Right ventricle myocardium inferior (tissue), 1 donor: ENCODE measurements at regions not wholly inside any gene's neighbourhood (a gene's known extent, or its start where the extent isn't known, plus 50 kb on each side); places are given as distances from the start of the nearest gene placed in this dataset.

Experiments
- ATAC-seq: fragments of 200-7000 bp; cut with Tn5 transposase; one replicate; pipeline ENCODE4 v1.9.1; 2020; ENCODE audit warnings: mild to moderate bottlenecking, moderate library complexity
- DNase-seq: peaks from one replicate; pipeline ENCODE4 v3.0.0; 2021; ENCODE audit errors: missing footprints
- intact Hi-C: fragments of 100-400 bp; cut with DNase I; formaldehyde crosslinking; loops from one replicate; pipeline ENCODE4 v1.11.0; 2022
- donor health status: DM: no; HTN: yes; CAD: no; lungs with severe emphysema.

- intact Hi-C loops = no loop called here
- DNase-seq (no peak), ATAC-seq (no peak)
These were observed 362.3 kb upstream of the KIRREL3 start for GRCh38 chr11:127362754-127363308.

DNA sequence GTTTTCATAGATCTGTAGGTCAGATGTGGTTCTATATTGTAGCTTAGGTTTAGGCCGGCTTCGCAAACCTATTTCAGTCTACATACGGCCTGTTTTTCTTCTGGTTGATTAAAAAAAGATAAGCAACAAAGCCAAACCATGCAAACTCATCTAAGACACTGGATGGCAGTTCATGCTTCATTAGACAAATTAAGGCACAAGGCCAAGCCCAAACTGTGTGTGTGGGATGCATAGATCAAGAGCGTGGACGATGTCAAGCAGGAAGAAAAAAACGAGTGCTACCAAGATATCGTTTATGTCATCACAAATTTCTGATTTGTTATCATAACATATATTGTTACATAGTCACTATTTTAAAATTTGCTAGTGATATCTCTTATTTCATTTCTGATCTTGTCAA lies 357.6 kb upstream of the KIRREL3 start:
- ATAC-seq = no peak
- no peak for DNase-seq
- intact Hi-C loops = no loop called here

- no peak for DNase-seq
- ATAC-seq = no peak
- intact Hi-C loops = no loop called here
These were observed 349.9 kb upstream of the KIRREL3 start for GRCh38 chr11:127350476-127350875.

DNA sequence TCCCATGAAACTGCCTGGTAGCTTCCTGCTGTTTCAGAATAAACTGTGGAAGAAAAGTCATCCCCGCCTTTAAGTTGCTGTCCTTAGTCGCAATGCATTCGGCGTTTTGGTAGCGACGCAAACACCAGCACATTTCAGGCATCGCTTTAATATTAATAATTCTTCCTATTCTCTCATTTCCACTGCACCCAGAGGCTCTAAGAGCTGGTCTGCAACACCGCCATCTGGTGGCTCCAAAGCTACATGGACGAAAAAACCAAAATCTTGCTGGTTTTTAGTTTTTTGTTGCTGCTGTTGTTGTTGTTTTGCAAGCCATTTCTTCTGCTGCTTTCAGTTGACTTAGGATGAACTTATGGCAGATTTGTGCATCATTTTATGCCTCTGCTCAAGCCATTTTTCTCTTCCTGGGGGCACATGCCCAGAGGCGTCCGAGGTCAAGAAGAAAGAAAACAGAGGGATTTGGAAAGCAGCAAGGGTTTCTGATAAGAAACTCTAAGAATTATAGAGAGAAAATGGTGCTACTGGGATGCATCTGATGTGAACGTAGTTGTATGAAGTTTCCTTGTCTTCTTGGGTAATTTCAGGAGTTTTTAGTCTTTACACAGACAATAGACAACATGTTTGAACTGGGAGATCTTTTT lies 345.4 kb upstream of the KIRREL3 start:
- ATAC-seq (no peak), DNase-seq (no peak)
- intact Hi-C loops = loop anchor here (2.0 to 10.0 kb wide), 2 partner anchors 905 to 1041 kb away; partner anchors contain the start of gene DCPS

- intact Hi-C loops = loop anchor here (10.0 kb wide), 1 partner anchor 1036 kb away; the partner anchor contains the start of gene DCPS
- ATAC-seq (no peak), DNase-seq (no peak)
These were observed 339.9 kb upstream of the KIRREL3 start for GRCh38 chr11:127340438-127340837.

- DNase-seq (no peak), ATAC-seq (no peak)
- intact Hi-C loops = no loop called here
These were observed 338.8 kb upstream of the KIRREL3 start for GRCh38 chr11:127339376-127339775.

DNA sequence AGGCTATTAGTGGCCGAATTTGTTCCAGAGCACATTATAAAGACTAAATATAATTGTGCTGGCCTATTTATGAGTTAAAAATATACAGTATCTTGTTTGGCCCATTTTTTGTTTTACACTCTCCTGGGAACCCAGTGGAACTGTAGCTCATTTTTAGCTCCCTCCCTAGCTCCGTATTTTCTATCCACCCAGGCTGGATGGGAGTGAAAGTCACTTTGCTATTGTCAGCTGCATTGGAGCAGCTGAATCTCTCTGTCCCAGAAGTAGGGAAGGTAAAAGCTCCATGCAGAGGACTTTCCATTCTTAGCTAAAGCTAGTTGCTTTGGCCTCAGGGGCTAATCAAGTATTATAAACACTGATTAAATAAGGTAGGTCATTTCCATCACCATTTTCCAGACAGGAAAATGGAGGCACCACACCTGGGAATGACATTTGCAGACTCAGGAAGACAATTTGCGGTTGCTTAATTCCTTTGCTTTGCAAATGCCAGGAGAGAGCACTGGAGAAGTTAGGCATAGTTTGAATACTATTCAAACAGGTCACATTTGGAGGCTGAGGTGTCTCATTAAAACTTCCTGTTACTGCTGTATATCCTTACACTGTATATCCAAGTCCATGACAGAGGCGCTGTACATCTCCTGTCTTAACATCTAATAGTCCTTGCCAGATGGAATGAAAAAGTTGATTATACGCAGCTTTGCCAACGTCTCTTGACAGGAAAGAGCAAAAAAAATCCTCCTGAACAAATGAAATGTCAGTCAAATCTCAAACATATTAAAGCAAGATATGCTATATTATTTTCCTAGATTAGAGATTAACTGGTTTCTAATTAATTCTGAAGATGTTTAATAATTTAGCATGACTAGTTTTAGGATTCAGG lies 338.1 kb upstream of the KIRREL3 start:
- no peak for DNase-seq
- intact Hi-C loops = no loop called here
- ATAC-seq = no peak

- ATAC-seq = no peak
- intact Hi-C loops = no loop called here
- DNase-seq = no peak
These were observed 333.9 kb upstream of the KIRREL3 start for GRCh38 chr11:127334466-127334865.

- ATAC-seq (no peak), DNase-seq (no peak)
- intact Hi-C loops = no loop called here
These were observed 332.3 kb upstream of the KIRREL3 start for GRCh38 chr11:127332896-127333295.

DNA sequence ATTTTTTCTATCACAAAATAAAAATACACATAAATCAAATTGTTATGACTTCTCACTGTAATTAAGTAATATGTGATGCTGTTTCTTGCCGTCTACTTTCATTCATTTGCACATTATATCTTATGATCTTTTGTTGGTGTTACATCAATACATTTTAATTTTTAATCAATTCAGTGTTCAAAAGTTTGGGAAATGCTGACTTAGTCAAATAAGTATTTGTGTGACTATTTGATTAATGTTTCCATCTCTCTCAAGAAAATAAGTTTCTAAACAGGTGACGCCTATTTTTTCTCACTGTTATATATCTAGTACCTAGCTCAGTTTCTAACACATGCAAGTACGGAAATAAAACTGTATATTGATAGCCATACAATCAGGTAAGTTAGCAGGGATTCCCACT lies 329.5 kb upstream of the KIRREL3 start:
- DNase-seq (no peak), ATAC-seq (no peak)
- intact Hi-C loops = no loop called here

- no peak for ATAC-seq
- intact Hi-C loops = no loop called here
- DNase-seq = no peak
These were observed 307.7 kb upstream of the KIRREL3 start for GRCh38 chr11:127308291-127308690.

DNA sequence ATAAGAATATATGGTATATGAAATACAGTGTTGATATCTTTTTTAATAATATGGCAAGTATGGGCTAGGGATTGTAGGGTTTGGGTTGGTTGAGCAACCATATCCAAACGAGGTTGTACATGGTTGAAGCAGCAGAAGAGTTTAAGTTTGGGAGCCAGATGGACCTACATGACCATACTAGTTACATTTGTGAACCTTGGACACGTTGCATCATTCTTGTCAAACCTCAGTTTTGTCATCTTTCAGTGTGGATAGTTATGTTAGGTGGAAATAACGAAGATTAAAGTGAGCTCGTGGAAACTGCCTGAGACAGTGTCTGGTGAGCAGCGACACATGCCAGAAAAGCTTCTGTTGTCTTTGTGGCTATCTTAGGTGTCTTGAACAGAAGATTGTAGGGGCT lies 307.1 kb upstream of the KIRREL3 start:
- DNase-seq (no peak), ATAC-seq (no peak)
- intact Hi-C loops = no loop called here

- intact Hi-C loops = no loop called here
- ATAC-seq = no peak
- DNase-seq = no peak
These were observed 304.1 kb upstream of the KIRREL3 start for GRCh38 chr11:127304634-127305033.

DNA sequence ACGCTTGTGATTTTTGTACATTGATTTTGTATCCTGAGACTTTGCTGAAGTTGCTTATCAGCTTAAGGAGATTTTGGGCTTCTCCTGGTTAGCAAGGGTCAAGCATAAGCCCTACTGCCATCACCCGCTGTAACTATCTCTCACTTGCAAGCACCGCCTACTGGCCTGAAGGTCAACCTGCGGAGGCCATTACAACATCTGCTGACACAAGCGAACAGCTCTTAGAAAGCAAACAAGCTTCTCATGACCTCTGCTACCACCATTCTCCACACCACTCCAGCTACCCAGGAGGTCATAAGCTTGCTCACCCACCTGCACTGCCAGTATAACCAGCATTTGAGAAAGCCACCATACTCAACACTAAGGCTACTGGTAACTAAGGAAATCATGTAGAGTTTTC lies 288.4 kb upstream of the KIRREL3 start:
- no peak for ATAC-seq

GRCh38 chr11:127281534-127281933 lies 281.0 kb upstream of the KIRREL3 start:
- intact Hi-C loops = no loop called here
- DNase-seq (no peak), ATAC-seq (no peak)

More for the DNA sequence above, 288.4 kb upstream of the KIRREL3 start:
- intact Hi-C loops = no loop called here
- DNase-seq = no peak

DNA sequence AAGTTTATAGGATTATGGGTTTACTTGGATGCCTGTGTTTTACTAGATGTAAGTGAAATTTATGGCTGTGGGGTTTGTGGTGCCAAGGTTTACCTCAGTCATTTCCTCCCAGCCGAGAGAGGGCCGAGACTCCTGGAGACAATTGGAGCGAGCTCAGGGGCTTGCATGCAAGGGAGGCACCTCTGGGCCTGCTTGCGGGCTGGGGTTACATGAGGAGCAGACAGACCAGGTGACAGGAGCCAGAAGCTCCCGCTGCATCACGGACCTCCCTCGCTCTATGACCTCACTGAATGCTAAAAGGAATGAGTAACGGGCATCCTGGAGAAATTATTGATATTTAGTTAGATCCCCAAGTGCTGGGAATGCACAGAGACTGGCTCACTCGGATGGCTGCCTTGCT lies 275.2 kb upstream of the KIRREL3 start:
- DNase-seq (no peak), ATAC-seq (no peak)
- intact Hi-C loops = no loop called here

DNA sequence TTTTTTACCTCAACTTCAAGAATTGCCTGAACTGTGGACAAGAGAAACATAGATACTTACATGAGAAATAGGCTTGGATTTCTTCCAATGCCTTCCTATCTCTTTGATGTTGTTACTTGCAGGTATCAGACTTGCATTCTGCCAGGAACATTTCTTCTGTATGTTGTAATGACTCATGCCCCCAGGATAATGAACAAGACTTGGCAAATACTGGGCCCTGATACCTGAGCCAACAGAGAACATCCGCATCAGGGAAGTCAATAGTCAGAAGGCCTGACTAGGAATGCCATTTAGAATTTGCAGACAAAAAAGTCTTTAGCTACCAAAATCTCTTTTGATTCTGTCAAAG lies 273.7 kb upstream of the KIRREL3 start:
- DNase-seq (no peak), ATAC-seq (no peak)
- intact Hi-C loops = no loop called here

GRCh38 chr11:127273593-127274327 lies 273.2 kb upstream of the KIRREL3 start:
- intact Hi-C loops = no loop called here
- DNase-seq (no peak), ATAC-seq (no peak)

DNA sequence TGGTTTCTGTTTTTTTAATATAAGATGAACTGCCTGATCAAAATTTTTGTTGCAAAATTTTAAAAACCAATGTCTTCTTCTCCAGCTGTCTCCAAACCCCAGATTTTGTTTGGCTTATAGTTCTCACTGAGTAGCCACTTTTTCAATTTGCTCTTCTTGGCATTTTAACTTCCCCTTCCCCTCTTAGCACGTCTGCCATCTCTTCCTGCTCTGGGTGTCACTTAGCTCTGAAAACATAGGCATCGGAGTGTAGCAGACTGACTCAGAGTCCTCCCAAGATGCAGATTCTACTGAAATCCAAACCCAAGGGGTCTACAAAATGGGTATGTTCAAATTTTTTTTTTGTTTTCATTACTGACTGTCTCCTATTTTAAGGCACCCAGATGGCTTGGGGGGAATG lies 270.3 kb upstream of the KIRREL3 start:
- intact Hi-C loops = no loop called here
- ATAC-seq = no peak
- DNase-seq = no peak
